ENCODE measurements at regions not wholly inside any gene's neighbourhood (a gene's known extent, or its start where the extent isn't known, plus 50 kb on each side); places are given as distances from the start of the nearest gene placed in this dataset.
"Not testable (repeated sequence)": the region's sequence is repeated elsewhere in the genome, so short reads cannot be mapped to it uniquely, and the experiment has no call there.

DNA sequence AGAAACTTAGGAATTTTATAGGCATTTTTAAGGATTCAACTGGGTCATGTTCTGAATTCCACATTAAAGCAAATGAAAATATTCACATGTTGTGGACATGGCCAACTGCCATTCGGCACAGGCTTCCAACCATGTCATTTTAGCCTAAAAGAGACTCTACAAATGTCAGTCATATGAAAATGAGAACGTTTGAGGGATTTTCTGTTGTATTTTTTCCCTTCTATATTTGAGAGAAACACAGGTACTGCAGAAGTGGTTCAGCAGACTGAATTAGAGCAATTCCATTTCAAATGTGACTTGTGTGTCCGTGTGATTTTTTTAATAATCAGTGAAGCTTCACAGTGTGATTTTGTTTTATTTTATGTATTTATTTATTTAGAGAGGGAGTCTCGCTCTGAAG is 124.3 kb downstream of the TP53TG3F start:
- no CpG with 5 or more reads among the region's 4 CpGs for whole genome bisulfite sequencing, 4 donors
- H3K9me3 ChIP-seq (replicated peaks in 1 of 3); H3K36me3 ChIP-seq (replicated peaks in 1 of 2); H3K27ac ChIP-seq; DNase-seq; intact Hi-C loops (cut with DNase I); H3K27me3 ChIP-seq; H3K4me3 ChIP-seq; H3K4me1 ChIP-seq (replicated peaks in 1 of 2): not testable (repeated sequence)

DNA sequence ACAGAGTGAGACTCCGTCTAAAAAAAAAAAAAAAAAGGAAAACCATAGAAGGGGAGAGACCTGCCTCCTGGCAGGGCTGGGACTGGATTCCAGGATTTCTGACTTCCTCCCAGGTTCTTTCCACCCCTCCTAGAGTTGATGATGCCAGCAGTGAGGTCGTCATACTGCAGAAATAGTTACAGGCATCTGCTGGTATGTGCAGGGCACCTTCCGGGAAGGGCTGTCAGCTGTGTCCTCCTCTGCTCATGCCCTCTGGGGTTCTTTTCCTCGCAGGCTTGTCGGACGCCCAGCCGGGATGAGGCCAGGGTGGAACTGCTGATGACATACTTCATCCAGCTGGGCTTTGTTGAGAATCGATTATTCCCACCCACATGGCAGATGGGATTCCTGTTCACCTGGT is 129.2 kb downstream of the TP53TG3F start:
- intact Hi-C loops (cut with DNase I); H3K4me3 ChIP-seq; H3K4me1 ChIP-seq (replicated peaks in 1 of 2); H3K36me3 ChIP-seq (replicated peaks in 1 of 2); H3K9me3 ChIP-seq (replicated peaks in 1 of 3); DNase-seq; H3K27ac ChIP-seq; H3K27me3 ChIP-seq: not testable (repeated sequence)
- no CpG with 5 or more reads among the region's 8 CpGs for WGBS, 4 donors

DNA sequence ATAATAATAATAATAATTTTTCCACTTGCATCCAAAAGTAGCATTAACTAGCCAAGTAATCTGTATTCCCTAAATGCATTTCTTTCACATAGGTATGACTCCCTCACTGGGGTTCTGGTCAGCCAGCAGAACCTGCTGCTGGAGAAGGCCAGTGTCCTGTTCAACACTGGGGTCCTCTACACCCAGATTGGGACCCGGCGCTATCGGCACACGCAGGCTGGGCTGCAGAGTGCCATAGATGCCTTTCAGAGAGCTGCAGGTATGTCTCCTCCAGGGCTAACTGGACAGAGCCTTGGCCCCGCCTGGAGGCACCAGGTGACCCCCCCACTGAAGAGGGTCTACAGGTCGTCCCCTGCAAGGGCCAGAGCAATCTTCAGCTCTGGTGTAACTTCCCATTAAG is 133.9 kb downstream of the TP53TG3F start:
- DNase-seq; intact Hi-C loops (cut with DNase I); H3K4me1 ChIP-seq (replicated peaks in 1 of 2); H3K9me3 ChIP-seq (replicated peaks in 1 of 3); H3K27me3 ChIP-seq; H3K27ac ChIP-seq; H3K4me3 ChIP-seq; H3K36me3 ChIP-seq (replicated peaks in 1 of 2): not testable (repeated sequence)
- 97% methylated on average over 4 of the region's 6 CpGs; no CpG with 5 or more reads in 2 of the 4 donors for WGBS, 4 donors

DNA sequence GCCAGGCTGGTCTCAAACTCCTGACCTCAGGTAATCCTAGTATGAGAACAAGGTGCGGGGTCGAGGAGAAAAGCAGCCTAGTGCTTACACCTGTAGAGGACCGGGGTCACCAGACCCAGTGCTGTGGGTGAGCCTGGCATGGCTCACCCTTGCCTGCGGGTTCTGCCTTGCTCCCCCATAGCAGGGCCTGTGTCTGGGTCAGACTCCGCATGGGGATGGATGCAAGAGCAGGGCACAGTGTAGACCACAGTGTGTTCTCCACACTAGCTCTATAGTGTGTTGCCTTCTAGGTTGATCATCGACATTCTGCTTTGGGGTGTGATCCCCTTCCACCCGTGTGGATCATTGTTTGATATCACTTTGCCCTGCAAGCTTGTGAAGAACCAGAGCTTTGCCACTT is 135.7 kb downstream of the TP53TG3F start:
- H3K4me3 ChIP-seq; intact Hi-C loops (cut with DNase I); H3K4me1 ChIP-seq (replicated peaks in 1 of 2); H3K27me3 ChIP-seq; H3K27ac ChIP-seq; H3K9me3 ChIP-seq (replicated peaks in 1 of 3); DNase-seq; H3K36me3 ChIP-seq (replicated peaks in 1 of 2): not testable (repeated sequence)
- WGBS, 4 donors, result no CpG with 5 or more reads among the region's 7 CpGs

DNA sequence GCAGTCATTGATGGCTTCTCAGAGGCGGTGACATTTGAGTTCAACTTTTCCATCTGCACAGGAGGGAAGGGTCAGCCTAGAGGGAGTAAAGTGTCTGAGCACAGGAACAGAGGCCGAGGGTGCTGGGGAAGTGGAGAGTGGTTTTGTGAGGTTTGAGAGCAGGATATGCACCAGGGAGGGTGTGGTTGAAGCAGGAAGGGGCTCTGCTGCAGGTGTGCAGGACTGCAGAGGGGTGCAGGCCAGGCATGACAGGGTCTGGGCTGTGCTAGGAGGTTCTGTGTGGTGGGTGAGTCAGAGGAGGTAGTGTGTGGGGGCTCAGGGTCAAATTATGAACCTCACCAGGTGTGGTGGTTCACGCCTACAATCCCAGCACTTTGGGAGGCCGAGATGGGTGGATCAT is 141.6 kb downstream of the TP53TG3F start:
- H3K27ac ChIP-seq; H3K36me3 ChIP-seq (replicated peaks in 1 of 2); H3K27me3 ChIP-seq; H3K4me1 ChIP-seq (replicated peaks in 1 of 2); H3K9me3 ChIP-seq (replicated peaks in 1 of 3); intact Hi-C loops (cut with DNase I); DNase-seq; H3K4me3 ChIP-seq: not testable (repeated sequence)
- no CpG with 5 or more reads among the region's 4 CpGs for WGBS, 4 donors

DNA sequence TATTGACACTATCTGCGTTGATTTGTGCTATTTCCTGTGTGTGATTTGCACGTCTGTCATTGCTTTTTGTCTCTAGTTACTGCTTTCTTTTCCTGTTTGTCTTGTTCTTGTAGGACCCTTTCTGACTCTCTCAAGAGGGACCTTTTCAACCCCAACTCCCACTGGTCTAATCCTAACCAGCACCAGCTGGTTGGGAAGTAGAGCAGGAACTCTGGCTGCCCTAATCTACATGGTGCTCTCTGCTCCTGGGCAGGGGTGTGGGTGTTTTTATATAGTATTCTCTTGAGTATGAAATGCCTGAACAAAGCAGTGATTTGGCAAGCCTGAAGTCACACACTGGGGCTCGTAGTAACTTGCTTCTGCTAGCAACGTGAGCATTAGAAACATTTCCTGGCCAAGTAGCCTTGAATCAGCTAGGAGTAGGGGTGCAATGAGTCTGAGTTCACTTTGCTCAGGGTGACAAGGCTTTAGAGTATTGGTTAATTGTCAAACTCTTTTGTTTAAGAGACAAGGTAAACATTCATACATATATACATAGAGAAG is 164.2 kb downstream of the TP53TG3F start:
- H3K27ac ChIP-seq; H3K4me3 ChIP-seq; DNase-seq; H3K9me3 ChIP-seq (replicated peaks in 1 of 3); H3K4me1 ChIP-seq (replicated peaks in 1 of 2); H3K27me3 ChIP-seq; intact Hi-C loops (cut with DNase I); H3K36me3 ChIP-seq (replicated peaks in 1 of 2): not testable (repeated sequence)
- 10 to 38% (median 34%) methylated on average over 2 to 4 of the region's 4 CpGs for WGBS, 4 donors

DNA sequence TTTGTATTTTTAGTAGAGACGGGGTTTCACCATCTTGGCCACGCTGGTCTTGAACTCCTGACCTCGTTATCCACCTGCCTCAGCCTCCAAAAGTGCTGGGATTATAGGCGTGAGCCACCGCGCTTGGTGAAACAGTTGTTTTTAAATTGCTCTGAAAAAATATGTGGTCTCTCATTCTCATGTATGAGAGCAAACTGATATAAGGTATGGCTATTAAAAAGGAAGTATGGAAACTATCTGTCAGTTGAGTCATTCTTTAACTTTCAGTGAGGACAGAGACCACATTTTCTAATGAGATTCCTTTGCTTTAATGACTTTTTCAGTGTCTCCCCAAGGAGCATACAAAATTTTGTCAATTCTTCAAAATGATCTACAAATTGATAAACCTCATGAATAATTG is 169.5 kb downstream of the TP53TG3F start:
- H3K4me3 ChIP-seq; DNase-seq; H3K36me3 ChIP-seq (replicated peaks in 1 of 2); H3K27ac ChIP-seq; H3K9me3 ChIP-seq (replicated peaks in 1 of 3); H3K4me1 ChIP-seq (replicated peaks in 1 of 2); H3K27me3 ChIP-seq; intact Hi-C loops (cut with DNase I): not testable (repeated sequence)
- WGBS, 4 donors, result 59 to 69% (median 64%) methylated on average over 4 to 6 of the region's 6 CpGs

DNA sequence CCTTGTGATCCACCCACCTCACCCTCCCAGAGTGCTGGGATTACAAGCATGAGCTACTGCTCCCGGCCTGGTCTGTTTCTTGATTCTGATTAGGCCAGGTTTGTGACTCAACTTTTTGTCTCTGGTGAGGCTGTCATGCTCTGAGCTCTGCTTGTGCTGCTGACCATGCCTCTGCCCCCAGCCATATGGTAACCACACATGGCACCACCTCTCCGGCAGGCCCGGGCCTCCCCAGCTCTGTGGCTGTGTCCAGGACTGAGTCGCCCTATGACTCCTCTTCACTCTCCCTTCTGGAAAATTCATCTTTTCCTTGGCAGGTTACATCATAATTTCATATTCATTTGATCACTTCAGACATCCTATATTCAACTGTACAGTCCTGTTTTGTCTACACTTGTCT is 172.3 kb downstream of the TP53TG3F start:
- intact Hi-C loops (cut with DNase I); H3K27ac ChIP-seq; H3K27me3 ChIP-seq; H3K36me3 ChIP-seq (replicated peaks in 1 of 2); DNase-seq; H3K4me3 ChIP-seq; H3K4me1 ChIP-seq (replicated peaks in 1 of 2); H3K9me3 ChIP-seq (replicated peaks in 1 of 3): not testable (repeated sequence)
- 67 to 84% (median 73%) methylated on average over 4 of the region's 4 CpGs for WGBS, 4 donors

DNA sequence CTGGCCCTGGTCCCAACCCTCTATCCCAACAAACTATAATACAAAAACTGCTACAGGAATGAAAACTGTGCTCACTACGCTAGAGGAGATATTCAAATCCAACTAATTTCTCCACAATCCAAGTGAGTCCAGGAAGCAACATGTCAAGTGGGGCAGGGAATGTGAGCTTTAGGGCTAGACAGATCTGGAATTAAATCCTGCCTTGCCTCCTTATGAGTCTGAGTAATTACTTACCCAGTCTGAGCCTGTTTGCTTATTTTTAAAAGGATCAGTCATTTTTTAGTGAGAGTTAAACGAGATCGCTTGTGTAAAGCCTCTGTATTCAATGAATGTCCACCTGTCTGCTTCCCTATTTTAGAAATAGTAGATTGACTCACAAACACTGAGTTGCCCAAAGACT is 174.6 kb downstream of the TP53TG3F start:
- WGBS, 4 donors, result 63 to 96% (median 82%) methylated on average over 2 to 3 of the region's 3 CpGs
- H3K4me1 ChIP-seq (replicated peaks in 1 of 2); intact Hi-C loops (cut with DNase I); H3K9me3 ChIP-seq (replicated peaks in 1 of 3); H3K36me3 ChIP-seq (replicated peaks in 1 of 2); H3K27ac ChIP-seq; H3K27me3 ChIP-seq; DNase-seq; H3K4me3 ChIP-seq: not testable (repeated sequence)

DNA sequence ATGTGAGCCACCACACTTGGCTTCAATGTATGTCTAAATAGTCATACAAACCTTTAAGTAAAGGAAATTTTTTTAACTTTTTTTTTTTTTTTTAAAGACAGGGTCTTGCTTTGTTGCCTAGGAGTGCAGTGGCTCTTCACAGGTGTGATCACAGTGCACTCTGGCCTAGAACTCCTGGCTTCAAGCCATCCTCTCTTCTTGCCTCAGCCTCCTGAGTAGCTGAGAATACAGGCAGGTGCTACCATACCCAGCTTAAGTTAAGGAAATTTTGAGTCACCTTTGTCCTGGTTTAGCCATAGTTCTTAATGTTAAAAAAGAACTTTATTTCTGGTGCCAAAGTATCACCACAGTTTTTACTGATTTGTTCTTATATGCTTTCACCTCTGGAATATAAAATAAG is 177.3 kb downstream of the TP53TG3F start:
- H3K9me3 ChIP-seq (replicated peaks in 1 of 3); H3K4me1 ChIP-seq (replicated peaks in 1 of 2); DNase-seq; H3K27ac ChIP-seq; intact Hi-C loops (cut with DNase I); H3K4me3 ChIP-seq; H3K27me3 ChIP-seq; H3K36me3 ChIP-seq (replicated peaks in 1 of 2): not testable (repeated sequence)

DNA sequence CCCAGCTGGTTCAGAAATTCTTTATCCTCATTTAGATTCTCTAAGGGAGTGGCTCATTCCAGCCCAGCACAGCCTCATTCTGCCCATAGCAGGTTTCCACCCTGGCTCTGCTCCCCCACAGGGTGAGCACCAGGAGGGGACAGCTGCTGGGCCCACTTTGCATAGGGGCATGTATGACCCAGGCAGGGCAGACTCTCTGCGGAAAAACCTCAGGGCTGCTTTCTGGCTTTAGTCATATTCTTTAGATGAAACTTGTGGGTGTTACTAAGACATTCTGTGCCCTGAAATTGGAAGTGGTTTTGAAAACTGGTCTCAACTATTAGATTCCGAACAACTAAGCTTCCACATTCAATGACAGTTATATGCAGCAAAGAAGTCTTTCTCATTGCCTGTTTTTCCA is 183.9 kb downstream of the TP53TG3F start:
- not testable (repeated sequence) for H3K9me3 ChIP-seq (replicated peaks in 1 of 3); H3K27ac ChIP-seq
- 64 to 83% (median 70%) methylated on average over 2 of the region's 2 CpGs for WGBS, 4 donors

DNA sequence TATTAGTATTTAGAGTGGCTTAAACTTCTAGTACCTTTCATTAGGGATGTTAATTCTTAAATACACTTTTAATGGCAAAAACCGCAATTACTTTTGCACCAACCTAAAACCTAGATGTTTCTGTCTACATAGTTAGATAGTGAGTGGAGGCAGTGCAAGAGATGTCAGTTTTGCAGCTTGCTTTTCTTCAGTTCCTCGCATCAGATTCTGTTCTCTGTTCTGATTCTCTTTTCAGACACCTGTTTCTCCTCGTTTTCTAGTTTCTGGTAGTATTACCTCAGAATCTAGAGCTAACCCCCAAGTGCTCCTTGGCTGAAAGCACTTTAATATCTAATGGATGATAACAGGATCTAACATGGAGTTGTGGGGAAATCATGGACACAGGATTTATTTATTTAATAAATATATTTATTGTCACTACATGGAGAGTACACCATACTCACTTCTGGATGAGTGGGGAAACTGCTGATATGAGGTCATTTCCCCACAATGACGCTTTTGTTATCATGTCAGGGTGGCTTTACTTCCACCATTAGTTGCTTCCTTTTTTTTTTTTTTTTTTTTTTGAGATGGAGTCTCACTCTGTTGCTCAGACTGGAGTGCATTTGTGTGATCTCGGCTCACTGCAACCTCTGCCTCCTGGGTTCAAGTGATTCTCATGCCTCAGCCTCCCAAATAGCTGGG is 184.4 kb downstream of the TP53TG3F start:
- H3K36me3 ChIP-seq (replicated peaks in 1 of 2); DNase-seq; H3K27me3 ChIP-seq; H3K9me3 ChIP-seq (replicated peaks in 1 of 3); H3K4me3 ChIP-seq; H3K4me1 ChIP-seq (replicated peaks in 1 of 2); H3K27ac ChIP-seq; intact Hi-C loops (cut with DNase I): not testable (repeated sequence)
- WGBS, 4 donors, result 41 to 56% (median 45%) methylated on average over 4 to 5 of the region's 5 CpGs

More for the DNA sequence above, 183.9 kb downstream of the TP53TG3F start:
- intact Hi-C loops (cut with DNase I); H3K27me3 ChIP-seq; H3K4me1 ChIP-seq (replicated peaks in 1 of 2); H3K4me3 ChIP-seq; DNase-seq; H3K36me3 ChIP-seq (replicated peaks in 1 of 2): not testable (repeated sequence)
